ENCODE measurements at regions not wholly inside any gene's neighbourhood (a gene's known extent, or its start where the extent isn't known, plus 50 kb on each side); places are given as distances from the start of the nearest gene placed in this dataset.

- DNase-seq (ENCODE audit: low read depth in 3 of 3), result no peak
Observed at GRCh38 chr3:193983846-193984818, 151.8 kb upstream of the HES1 start.

GRCh38 chr3:193984876-193985275 is 151.1 kb upstream of the HES1 start:
- DNase-seq (ENCODE audit: low read depth in 3 of 3), result no peak

GRCh38 chr3:193987186-193987585 is 148.8 kb upstream of the HES1 start:
- no peak for DNase-seq (ENCODE audit: low read depth in 3 of 3)

GRCh38 chr3:193989186-193989585 is 146.8 kb upstream of the HES1 start:
- no peak for DNase-seq (ENCODE audit: low read depth in 3 of 3)

- DNase-seq (ENCODE audit: low read depth in 3 of 3), result no peak
Observed at GRCh38 chr3:193991666-193992424, 144.1 kb upstream of the HES1 start.

- no peak for DNase-seq (ENCODE audit: low read depth in 3 of 3)
Observed at GRCh38 chr3:193992425-193993037, 143.4 kb upstream of the HES1 start.

GRCh38 chr3:193996221-193996620 is 139.7 kb upstream of the HES1 start:
- DNase-seq (ENCODE audit: low read depth in 3 of 3), result no peak

GRCh38 chr3:193996641-193997089 is 139.3 kb upstream of the HES1 start:
- DNase-seq (ENCODE audit: low read depth in 3 of 3), result no peak

- DNase-seq (ENCODE audit: low read depth in 3 of 3), result no peak
Observed at GRCh38 chr3:193997228-193998122, 138.5 kb upstream of the HES1 start.

GRCh38 chr3:193998123-193998448 is 137.9 kb upstream of the HES1 start:
- DNase-seq (ENCODE audit: low read depth in 3 of 3), result no peak

GRCh38 chr3:193998628-193999195 is 137.2 kb upstream of the HES1 start:
- DNase-seq (ENCODE audit: low read depth in 3 of 3), result no peak

- DNase-seq (ENCODE audit: low read depth in 3 of 3), result no peak
Observed at GRCh38 chr3:194000100-194000499, 135.8 kb upstream of the HES1 start.

GRCh38 chr3:194000712-194001111 is 135.2 kb upstream of the HES1 start:
- no peak for DNase-seq (ENCODE audit: low read depth in 3 of 3)

- DNase-seq (ENCODE audit: low read depth in 3 of 3), result no peak
Observed at GRCh38 chr3:194001728-194002459, 134.1 kb upstream of the HES1 start.

- DNase-seq (ENCODE audit: low read depth in 3 of 3), result no peak
Observed at GRCh38 chr3:194003114-194004057, 132.6 kb upstream of the HES1 start.

GRCh38 chr3:194005930-194006501 is 129.9 kb upstream of the HES1 start:
- no peak for DNase-seq (ENCODE audit: low read depth in 3 of 3)

- DNase-seq (ENCODE audit: low read depth in 3 of 3), result no peak
Observed at GRCh38 chr3:194007592-194008337, 128.2 kb upstream of the HES1 start.

GRCh38 chr3:194009019-194009418 is 126.9 kb upstream of the HES1 start:
- DNase-seq (ENCODE audit: low read depth in 3 of 3), result no peak
